RWPE1 (cell line): ENCODE measurements at regions not wholly inside any gene's neighbourhood (a gene's known extent, or its start where the extent isn't known, plus 50 kb on each side); places are given as distances from the start of the nearest gene placed in this dataset.

Experiments used
- CTCF ChIA-PET: fragments of 350-600 bp; sonication (Branson Sonifier 250); formaldehyde crosslinking; extraction: SDS; loops from one replicate; lab custom pipeline; 2021; lab: Yijun Ruan, JAX
- POLR2A ChIA-PET: fragments of 400-600 bp; formaldehyde crosslinking; extraction: SDS; loops from one replicate; lab custom pipeline; 2020; ENCODE audit warnings: antibody characterized with exemption; ENCODE audit not compliant: low non-redundant PET; lab: Yijun Ruan, JAX
- DNase-seq: peaks from one replicate; pipeline ENCODE4 v3.0.0; 2012; ENCODE audit warnings: low spot score
- H3K27ac ChIP-seq: fragments of 450-650 bp; 2 replicates; pipeline ENCODE4 v1.5.1; 2017
- TF ChIP-seq, protein P1 (sequence below): fragments of 450-650 bp; conservative IDR thresholded peaks from 2 replicates; pipeline ENCODE4 v1.5.1; 2017; ENCODE audit warnings: low read depth, mild to moderate bottlenecking

DNA sequence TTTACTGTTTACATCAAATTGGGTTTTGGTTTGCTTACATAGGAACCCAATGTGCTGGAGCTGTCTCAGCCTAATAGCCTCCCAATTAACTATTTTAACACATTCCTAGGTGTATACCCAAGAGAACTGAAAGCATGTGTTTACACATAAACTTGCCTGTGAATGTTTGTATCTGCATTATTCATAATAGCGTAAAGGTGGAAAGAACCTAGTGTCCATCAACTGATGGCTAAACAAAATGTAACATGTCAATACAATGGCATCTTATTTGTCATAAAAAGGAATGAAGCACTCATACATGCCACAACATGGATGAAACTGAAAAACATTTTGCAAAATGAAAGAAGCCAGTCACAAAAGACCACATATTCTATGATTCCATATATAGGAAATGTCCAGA, 160.6 kb upstream of the EEPD1 start:
- DNase-seq: peak; percentile 16
- H3K27ac ChIP-seq: no peak overlapping the region
- POLR2A ChIA-PET: no interaction called here
- TF ChIP-seq, protein P1, sequence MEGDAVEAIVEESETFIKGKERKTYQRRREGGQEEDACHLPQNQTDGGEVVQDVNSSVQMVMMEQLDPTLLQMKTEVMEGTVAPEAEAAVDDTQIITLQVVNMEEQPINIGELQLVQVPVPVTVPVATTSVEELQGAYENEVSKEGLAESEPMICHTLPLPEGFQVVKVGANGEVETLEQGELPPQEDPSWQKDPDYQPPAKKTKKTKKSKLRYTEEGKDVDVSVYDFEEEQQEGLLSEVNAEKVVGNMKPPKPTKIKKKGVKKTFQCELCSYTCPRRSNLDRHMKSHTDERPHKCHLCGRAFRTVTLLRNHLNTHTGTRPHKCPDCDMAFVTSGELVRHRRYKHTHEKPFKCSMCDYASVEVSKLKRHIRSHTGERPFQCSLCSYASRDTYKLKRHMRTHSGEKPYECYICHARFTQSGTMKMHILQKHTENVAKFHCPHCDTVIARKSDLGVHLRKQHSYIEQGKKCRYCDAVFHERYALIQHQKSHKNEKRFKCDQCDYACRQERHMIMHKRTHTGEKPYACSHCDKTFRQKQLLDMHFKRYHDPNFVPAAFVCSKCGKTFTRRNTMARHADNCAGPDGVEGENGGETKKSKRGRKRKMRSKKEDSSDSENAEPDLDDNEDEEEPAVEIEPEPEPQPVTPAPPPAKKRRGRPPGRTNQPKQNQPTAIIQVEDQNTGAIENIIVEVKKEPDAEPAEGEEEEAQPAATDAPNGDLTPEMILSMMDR: no peak
- CTCF ChIA-PET: no interaction called here

DNA sequence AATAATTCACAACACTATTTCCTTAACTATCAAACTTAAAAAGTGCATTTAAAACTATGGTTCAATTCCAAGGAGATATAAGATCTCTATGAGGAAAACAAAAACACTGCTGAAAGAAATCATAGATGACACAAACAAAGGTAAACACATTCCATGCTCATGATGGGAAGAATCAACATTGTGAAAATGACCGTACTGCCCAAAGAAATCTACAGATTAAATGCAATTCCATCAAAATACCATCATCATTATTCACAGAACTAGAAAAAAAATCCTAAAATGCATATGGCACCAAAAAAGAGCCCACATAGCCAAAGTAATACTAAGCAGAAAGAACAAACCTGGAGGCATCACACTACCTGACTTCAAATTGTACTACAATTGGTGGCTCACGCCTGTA, 159.9 kb upstream of the EEPD1 start:
- ChIA-PET CTCF (no interaction called here), POLR2A (no interaction called here)
- DNase-seq: no peak
- TF ChIP-seq, protein P1: no peak
- no peak overlapping the region for H3K27ac ChIP-seq

DNA sequence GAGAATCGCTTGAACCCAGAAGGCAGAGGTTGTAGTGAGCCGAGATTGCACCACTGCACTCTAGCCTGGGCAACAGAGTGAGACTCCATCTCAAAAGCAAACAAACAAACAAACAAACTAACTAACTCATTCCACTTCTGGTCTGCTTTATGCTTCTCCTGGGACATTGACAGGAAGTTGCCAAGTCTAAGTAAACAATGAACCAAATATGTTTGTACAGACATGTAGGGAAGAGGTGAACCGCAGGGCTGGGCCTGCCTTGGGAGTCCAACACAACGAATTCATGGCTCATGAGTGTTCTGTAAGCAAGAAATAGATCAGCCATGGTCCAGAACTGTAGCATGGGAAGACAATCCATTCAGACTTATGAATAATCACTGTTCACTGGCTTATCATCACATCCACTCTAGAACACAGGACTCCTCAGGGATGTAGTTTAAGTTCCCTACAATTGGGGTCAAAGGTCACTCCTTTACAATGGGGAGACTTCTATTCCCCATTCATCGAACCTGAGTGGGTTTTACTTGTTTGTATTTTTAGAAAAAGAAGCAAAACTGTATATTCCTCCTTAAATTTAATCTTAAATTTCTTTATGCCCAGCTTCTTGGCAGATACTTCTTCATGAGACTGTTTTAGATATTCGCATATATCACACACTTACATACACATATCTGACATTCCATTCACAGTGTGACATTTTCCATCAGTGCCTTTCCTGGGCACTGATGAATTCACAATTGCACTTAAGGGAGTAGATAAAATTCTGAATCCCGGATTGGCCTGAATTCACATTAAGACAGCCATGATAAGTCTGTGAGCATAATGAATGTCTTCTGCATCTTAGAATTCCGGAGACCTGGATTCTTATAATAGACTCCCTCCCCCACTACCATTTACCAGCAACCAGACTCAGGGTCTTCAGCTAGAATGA, 159.1 kb upstream of the EEPD1 start:
- no peak overlapping the region for H3K27ac ChIP-seq
- POLR2A ChIA-PET: no interaction called here
- TF ChIP-seq, protein P1: no peak
- CTCF ChIA-PET: no interaction called here
- peak; percentile 45 for DNase-seq

DNA sequence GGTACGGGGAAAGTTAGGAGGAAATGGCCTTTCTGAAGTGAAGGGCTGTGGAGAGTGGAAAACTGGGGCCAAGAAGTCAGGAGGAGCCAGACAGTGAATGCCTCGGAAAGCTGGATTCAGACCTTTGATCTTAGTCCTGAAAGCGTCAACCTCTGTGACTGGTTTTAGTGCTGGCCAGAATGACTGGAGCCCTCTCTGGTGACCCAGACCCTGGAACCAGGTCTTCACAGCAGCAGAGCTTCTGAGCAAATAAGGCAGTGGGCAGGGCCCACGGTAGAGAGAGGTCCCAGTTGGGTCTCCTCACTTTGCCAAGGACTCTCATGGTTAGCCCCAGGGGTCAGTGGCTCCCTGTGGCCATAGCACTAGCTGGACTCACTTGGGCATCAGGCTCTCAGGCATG, 157.7 kb upstream of the EEPD1 start:
- no peak for DNase-seq

DNA sequence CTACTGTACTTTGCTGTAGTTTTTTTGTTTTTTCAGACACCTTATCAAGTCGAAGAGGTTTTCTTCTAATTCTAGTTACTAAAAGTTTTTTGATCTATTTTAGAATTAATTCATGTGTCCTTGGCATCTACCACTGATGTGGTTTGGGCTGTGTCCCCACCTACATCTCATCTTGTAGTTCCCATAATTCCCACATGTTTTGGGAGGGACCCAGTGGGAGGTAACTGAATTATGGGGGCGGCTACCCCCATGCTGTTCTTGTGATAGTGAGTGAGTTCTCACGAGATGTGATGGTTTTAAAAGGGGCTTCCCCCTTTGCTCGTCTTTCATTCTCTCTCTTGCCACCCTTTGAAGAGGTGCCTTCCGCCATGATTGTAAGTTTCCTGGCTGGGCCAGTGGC, 154.6 kb upstream of the EEPD1 start:
- POLR2A ChIA-PET: no interaction called here
- CTCF ChIA-PET: no interaction called here
- DNase-seq: no peak
- TF ChIP-seq, protein P1: no peak
- no peak overlapping the region for H3K27ac ChIP-seq

More for the DNA sequence above, 157.7 kb upstream of the EEPD1 start:
- POLR2A ChIA-PET: no interaction called here
- CTCF ChIA-PET: interaction anchor here (0.7 kb wide), 1 partner anchor 11 kb away, joined by 3 read pairs; no protein-coding TSS in a partner anchor
- TF ChIP-seq, protein P1: no peak
- H3K27ac ChIP-seq: no peak overlapping the region

DNA sequence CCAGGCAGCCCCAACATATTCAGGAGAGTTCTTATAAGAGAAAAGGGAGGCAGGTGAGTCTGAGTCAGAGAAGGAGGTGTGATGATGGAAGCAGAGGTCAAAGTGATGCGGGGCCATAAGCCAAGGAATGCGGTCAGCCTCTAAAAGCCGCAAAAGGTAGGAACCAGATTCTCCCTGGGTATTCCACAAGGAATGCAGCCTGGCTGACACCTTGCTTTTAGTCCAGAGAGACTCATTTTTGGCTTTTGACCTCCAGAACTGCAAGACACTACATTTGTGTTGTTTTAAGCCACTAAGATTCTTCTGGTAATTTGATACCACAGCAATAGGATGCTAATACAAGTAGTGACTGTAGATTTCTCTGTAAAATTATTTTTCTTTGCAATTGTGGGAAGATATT, 151.5 kb upstream of the EEPD1 start:
- TF ChIP-seq, protein P1: no peak
- H3K27ac ChIP-seq: no peak overlapping the region
- no peak for DNase-seq
- ChIA-PET CTCF (no interaction called here), POLR2A (no interaction called here)
